ENCODE measurements at regions not wholly inside any gene's neighbourhood (a gene's known extent, or its start where the extent isn't known, plus 50 kb on each side); places are given as distances from the start of the nearest gene placed in this dataset.
"Not testable (repeated sequence)": the region's sequence is repeated elsewhere in the genome, so short reads cannot be mapped to it uniquely, and the experiment has no call there.

DNA sequence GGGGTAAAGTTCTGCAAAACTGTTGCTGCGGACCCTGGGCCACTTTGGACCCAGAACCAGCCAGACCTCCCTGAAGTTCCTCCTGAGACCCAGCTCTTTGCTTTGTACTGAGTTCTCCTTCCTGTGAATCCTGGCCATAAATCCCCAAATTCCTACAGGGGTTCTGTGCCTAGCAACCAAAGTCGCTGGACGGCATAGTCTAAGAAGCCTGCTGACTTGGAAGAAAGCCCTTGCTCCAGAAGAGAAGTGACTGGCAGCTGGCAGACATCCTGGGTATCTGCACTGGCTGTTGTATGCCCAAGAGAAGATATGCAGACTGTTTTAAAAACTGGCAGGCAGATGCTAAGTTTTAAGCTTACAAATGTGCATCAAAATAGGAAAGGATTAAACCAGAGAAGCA lies 99.9 kb upstream of the SLC24A4 start:
- no peak for DNase-seq (ENCODE audit: low spot score)

DNA sequence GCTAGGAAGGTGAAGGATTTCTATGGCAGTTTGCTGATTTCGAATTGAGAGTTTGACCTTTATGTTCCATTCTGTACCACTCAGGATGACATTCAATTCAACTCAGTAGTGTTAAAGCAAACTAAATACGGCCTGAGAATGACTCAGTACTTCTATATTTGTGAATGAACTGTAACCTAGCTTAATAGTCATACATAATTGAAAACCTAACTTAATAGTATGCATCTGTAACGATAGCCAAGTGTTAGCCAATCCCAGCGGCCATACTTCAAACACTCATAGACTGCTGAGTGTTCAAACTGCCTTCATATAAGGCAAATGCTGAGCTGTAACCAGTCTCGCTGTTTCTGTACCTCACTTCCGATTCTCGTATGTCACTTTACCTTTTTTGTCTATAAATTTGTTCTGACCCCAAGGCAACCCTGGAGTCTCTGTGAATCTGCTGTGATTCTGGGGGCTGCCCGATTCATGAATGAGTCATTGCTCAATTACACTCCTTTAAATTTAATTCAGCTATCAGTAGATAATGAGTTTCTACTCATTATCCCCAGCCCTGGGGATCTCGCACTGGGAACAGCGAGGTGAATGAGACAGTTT lies 98.5 kb upstream of the SLC24A4 start:
- peak; percentile 4 for DNase-seq (ENCODE audit: low spot score)

DNA sequence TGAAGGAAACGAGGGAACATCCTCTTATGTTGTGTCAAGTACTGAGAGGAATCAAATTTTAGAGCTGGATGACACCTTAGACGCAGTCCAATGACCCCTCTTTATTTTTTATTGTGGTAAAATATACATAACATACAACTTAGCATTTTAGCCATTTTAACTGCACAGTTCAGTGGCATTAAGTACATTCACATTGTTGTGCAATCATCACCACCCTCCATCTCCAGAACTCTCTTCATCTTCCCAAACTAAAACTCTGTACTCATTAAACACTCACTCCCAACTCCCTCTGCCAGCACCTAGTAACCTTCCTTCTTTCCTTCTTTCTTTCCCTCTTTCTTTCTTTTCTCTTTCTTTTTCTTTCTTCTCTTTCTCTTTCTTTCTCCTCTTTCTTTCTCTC lies 97.2 kb upstream of the SLC24A4 start:
- no peak for DNase-seq (ENCODE audit: low spot score)

DNA sequence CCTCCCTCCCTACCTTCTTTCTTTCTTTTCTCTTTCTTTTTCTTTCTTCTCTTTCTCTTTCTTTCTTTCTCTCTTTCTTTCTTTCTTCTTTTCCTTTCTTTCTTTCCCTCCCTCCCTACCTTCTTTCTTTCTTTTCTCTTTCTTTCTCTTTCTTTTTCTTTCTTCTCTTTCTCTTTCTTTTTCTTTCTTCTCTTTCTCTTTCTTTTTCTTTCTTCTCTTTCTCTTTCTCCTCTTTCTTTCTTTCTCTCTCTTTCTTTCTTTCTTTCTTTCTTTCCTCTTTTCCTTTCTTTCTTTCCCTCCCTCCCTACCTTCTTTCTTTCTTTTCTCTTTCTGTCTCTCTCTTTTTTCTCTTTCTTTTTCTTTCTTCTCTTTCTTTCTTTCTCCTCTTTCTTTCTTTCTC lies 96.8 kb upstream of the SLC24A4 start:
- DNase-seq (ENCODE audit: low spot score), result not testable (repeated sequence)

GRCh38 chr14:92236243-92236900 lies 86.6 kb upstream of the SLC24A4 start:
- no peak for DNase-seq (ENCODE audit: low spot score)

GRCh38 chr14:92240658-92241057 lies 82.3 kb upstream of the SLC24A4 start:
- no peak for DNase-seq (ENCODE audit: low spot score)

- no peak for DNase-seq (ENCODE audit: low spot score)
Observed at GRCh38 chr14:92241966-92242595, 80.9 kb upstream of the SLC24A4 start.

DNA sequence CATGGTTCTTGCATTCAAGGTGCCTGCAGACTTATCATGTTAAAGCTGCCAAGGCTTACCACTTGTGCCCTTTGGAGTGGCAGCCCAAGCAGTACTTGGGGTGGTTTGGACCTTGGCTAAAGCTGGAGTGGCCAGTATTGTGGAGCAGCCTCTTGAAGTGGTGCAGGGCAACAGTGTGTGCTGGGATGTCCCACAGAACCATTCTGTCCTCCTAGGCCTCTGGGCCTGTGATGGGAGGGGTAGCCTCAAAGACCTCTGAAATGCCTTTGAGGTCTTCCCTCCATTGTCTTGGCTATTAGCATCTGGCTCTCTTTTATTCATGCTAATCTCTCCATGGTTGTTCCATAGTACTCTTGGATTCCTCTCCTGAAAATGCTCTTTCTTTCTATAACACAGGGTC lies 78.2 kb upstream of the SLC24A4 start:
- DNase-seq (ENCODE audit: low spot score), result no peak

GRCh38 chr14:92247341-92247740 lies 75.6 kb upstream of the SLC24A4 start:
- no peak for DNase-seq (ENCODE audit: low spot score)

DNA sequence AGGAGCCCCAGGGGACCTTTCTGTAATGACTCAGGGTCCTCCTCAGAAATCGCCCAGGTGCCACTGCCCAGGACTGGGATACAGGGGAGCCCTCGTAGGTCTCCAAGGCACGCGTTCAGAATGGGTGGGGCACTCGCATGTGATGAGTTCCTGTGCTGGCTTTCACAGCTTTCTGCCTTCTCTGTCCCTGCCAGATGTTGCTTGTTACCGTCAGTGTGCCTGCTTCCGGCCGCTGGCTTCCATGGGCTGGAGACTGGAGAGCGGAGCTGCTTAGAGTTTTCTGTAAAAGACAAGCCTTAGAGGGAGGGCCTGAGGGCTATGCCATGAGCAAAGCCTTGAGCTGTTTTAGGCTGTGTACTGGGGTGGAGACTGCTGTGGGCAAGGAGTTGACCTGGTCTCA lies 75.0 kb upstream of the SLC24A4 start:
- DNase-seq (ENCODE audit: low spot score), result no peak

GRCh38 chr14:92248696-92249095 lies 74.3 kb upstream of the SLC24A4 start:
- DNase-seq (ENCODE audit: low spot score), result no peak

- not testable (repeated sequence) for DNase-seq (ENCODE audit: low spot score)
Observed at GRCh38 chr14:92250366-92250765, 72.6 kb upstream of the SLC24A4 start.

DNA sequence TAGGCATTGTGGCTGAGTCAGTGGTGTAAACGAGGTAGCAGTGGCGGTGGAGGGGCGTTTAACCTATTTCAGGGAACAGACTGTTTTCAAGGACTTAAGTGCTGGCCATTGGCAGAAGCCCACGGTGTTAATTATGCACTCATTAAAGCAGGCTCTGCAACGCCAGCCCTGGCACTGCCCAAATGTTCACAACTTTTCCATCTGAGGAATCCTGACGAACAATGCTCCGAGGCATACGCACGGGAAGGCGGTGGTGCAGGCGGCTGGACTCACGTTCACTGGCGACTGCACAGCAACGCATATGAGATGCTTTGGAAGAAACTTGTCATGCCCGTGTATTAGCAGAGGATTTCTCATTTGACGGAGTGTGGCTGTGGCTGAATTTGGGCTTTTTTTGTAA lies 70.6 kb upstream of the SLC24A4 start:
- no peak for DNase-seq (ENCODE audit: low spot score)

DNA sequence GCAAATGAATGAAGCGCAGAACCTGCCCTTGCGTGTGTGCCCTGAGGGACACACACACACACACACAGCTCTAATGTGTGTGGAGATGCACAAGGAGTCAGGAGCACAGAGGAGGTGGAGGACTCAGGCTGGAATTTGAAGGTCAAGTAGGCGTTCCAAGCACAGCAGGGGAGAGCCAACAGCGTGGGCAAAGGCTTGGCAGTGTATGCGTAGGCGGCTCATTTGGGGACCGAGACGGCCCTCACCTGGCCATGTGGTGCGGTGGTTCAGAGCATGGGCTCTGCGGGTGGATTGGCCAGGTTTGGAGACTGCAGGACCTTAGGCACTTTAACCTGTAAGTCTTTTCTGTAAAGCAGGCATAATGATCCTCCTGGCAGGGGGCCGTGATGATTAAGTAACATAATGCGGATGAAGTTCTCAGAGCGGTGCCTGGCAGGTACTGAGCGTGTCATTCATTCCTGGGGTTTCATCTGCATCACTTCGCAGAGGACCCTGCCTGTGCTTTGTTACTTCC lies 69.5 kb upstream of the SLC24A4 start:
- no peak for DNase-seq (ENCODE audit: low spot score)

- DNase-seq (ENCODE audit: low spot score), result no peak
Observed at GRCh38 chr14:92254786-92255185, 68.2 kb upstream of the SLC24A4 start.

- no peak for DNase-seq (ENCODE audit: low spot score)
Observed at GRCh38 chr14:92258934-92259333, 64.0 kb upstream of the SLC24A4 start.

- no peak for DNase-seq (ENCODE audit: low spot score)
Observed at GRCh38 chr14:92259613-92260357, 63.2 kb upstream of the SLC24A4 start.

GRCh38 chr14:92263681-92264080 lies 59.3 kb upstream of the SLC24A4 start:
- DNase-seq (ENCODE audit: low spot score), result no peak

GRCh38 chr14:92264195-92264594 lies 58.8 kb upstream of the SLC24A4 start:
- no peak for DNase-seq (ENCODE audit: low spot score)

DNA sequence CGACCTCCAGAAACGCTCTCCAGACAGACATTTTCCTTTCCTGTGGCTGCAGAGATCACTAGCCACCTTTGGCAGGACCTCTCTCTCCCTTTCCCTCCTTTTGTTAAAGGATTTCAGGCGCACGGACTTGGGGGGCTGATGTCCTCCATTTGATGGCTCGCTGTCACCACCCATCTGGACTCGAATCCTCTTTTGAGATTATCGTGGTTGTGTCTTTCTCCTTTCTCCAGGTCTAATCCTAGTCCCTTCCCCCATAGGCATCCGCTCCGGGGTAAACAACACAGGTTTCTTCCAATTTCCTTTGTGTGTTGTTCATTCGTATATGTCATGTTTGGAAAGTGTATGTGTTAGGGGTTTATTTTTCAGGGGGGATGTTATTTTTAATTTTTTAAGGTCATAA lies 56.7 kb upstream of the SLC24A4 start:
- DNase-seq (ENCODE audit: low spot score), result no peak
